ENCODE measurements at regions not wholly inside any gene's neighbourhood (a gene's known extent, or its start where the extent isn't known, plus 50 kb on each side); places are given as distances from the start of the nearest gene placed in this dataset.

GRCh38 chr4:81776794-81777193, 305.1 kb upstream of the RASGEF1B start:
- H3K9me3 ChIP-seq (ENCODE audit: insufficient read depth in 2 of 2, low read depth in 1 of 2, low read length in 1 of 2): no peaks in the 10 kb centered on the region
- ChIA-PET CTCF (ENCODE audit: partially characterized antibody) (interaction anchor here (0.6 to 1.2 kb wide), 2 partner anchors 12 to 381 kb away, joined by 3 read pairs; no protein-coding TSS in a partner anchor), POLR2A (ENCODE audit: partially characterized antibody) (no interaction called here)
- H3K79me1 ChIP-seq (ENCODE audit: low read depth, low read length): no peaks in the 10 kb centered on the region
- H4K91ac ChIP-seq (replicated peaks; ENCODE audit: insufficient read length, low read length): no peak overlapping the region
- H3K4me2 ChIP-seq (ENCODE audit: insufficient read depth in 1 of 2, low read depth in 2 of 2, low read length in 2 of 2): no peak overlapping the region
- H3K4me3 ChIP-seq (ENCODE audit: extremely low read depth in 1 of 4, insufficient read depth in 2 of 4, low read depth in 3 of 4, low read length in 4 of 4): no peak overlapping the region
- no peaks in the 10 kb centered on the region for H3K4me1 ChIP-seq (replicated peaks in 1 of 4; ENCODE audit: control insufficient read depth in 3 of 4, insufficient read depth in 4 of 4, low read length in 3 of 4)
- H3K79me2 ChIP-seq (ENCODE audit: control insufficient read depth in 1 of 2, insufficient read depth in 2 of 2, low read length in 2 of 2): no peaks in the 10 kb centered on the region
- no peak overlapping the region for H4K5ac ChIP-seq (ENCODE audit: insufficient read length, low read depth, low read length)
- H2BK120ac ChIP-seq (replicated peaks; ENCODE audit: low read depth, low read length): no peak overlapping the region
- H4K20me1 ChIP-seq (replicated peaks in 1 of 2; ENCODE audit: control insufficient read depth in 1 of 2, insufficient read depth in 2 of 2, low read length in 2 of 2): no peaks in the 10 kb centered on the region
- no peak overlapping the region for H3K18ac ChIP-seq (ENCODE audit: extremely low read depth, low read length)
- H3K4ac ChIP-seq (replicated peaks; ENCODE audit: insufficient read length, low read depth, low read length): no peak overlapping the region
- H2BK15ac ChIP-seq (ENCODE audit: low read length): no peak overlapping the region
- no peak overlapping the region for H3K23ac ChIP-seq (ENCODE audit: insufficient read length)
- H3K14ac ChIP-seq (ENCODE audit: insufficient read length): no peak overlapping the region
- H3K56ac ChIP-seq (replicated peaks; ENCODE audit: insufficient read length, low read depth, low read length): no peak overlapping the region
- no peak overlapping the region for H2BK12ac ChIP-seq (ENCODE audit: low read depth, low read length)
- H2AFZ ChIP-seq (ENCODE audit: low read length): no peak overlapping the region
- H3K9ac ChIP-seq (replicated peaks in 1 of 4; ENCODE audit: extremely low read depth in 1 of 4, low read depth in 3 of 4, low read length in 3 of 4): no peak overlapping the region
- no peaks in the 10 kb centered on the region for H3K23me2 ChIP-seq (ENCODE audit: low read depth, low read length)
- no peak overlapping the region for H4K8ac ChIP-seq (ENCODE audit: extremely low read depth, insufficient read depth, low read length)
- no peaks in the 10 kb centered on the region for H3K36me3 ChIP-seq (ENCODE audit: control insufficient read depth in 2 of 4, insufficient read depth in 4 of 4, low read length in 3 of 4)
- DNase-seq (ENCODE audit: low read depth in 1 of 2, low spot score in 2 of 2) (no peak), FAIRE-seq (no peak)
- no peak overlapping the region for H2BK20ac ChIP-seq (ENCODE audit: low read length)
- no peak overlapping the region for H2BK5ac ChIP-seq (ENCODE audit: low read depth, low read length)
- H2AK5ac ChIP-seq (ENCODE audit: low read depth, low read length): no peak overlapping the region
- H3K27me3 ChIP-seq (replicated peaks in 1 of 4; ENCODE audit: control insufficient read depth in 3 of 4, extremely low read depth in 1 of 4, insufficient read depth in 3 of 4, low read length in 3 of 4): no peaks in the 10 kb centered on the region
- no peak overlapping the region for H3K27ac ChIP-seq (ENCODE audit: low read depth, low read length)
- TF ChIP-seq POU5F1 (IDR thresholded peaks at IDR 0.05; ENCODE audit: low read depth, low read length) (no peak), SIRT6 (IDR thresholded peaks at IDR 0.05; ENCODE audit: low read length) (no peak), ATF2 (IDR thresholded peaks at IDR 0.05; ENCODE audit: low read length) (no peak)

All from H1 (cell line).